Fibroblast of skin of left quadriceps (primary cell): ENCODE measurements at regions not wholly inside any gene's neighbourhood (a gene's known extent, or its start where the extent isn't known, plus 50 kb on each side); places are given as distances from the start of the nearest gene placed in this dataset.
"Not testable (repeated sequence)": the region's sequence is repeated elsewhere in the genome, so short reads cannot be mapped to it uniquely, and the experiment has no call there.

Experiments
- DNase-seq, 2 experiments: peaks; one replicate each; pipeline ENCODE4 v3.0.0-alpha.2; 2013; ENCODE audit warnings: low read depth in 2 of 2

DNA sequence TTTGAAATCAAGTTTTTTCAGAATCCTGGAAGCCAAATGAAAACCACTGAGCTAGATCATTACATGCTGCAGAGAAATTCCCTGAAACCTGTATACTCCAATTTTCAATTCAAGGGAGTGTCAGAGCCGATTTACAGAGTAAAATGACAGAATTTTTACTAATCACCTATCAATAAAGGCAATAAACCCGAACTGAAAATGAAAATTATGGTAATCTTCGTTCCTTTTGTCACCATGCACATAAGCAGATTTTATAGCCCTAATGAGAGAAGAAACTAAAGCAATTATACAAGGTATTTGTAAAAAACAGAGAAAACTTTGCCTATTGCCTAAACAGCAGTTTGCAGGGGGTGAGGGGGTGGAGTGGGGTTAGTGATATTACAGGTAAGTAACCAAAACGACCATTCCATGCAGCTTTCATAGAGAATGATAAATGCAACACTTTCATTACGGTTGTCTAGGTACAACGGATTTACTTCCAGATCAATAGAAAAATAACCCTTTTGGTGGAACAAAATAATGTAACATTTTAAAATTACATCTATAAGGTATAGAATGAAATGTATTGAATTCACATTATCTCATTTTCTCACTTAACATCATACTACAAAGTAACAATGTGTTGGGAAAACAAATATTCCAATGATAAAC, 115.2 kb upstream of the BEND6 start:
- no peak for DNase-seq

DNA sequence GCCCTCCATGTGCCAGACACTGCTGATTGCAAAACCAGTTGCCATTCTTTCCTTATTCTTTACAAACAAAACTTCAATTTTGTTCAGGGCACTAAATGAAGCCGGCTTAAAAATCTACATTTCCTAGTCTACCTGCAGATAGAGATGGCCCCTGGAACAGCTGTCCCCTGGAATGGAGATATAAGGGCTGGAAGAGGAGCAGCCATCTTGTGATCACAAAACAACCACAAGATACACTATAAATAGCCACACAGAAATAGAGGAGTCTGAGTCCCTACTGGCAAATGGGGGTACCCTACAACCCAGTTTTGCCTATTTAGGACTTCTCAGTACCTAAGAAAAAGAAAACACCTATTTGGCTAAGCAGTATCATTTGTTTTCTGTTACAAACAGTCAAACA, 115.9 kb upstream of the BEND6 start:
- DNase-seq, result no peak

DNA sequence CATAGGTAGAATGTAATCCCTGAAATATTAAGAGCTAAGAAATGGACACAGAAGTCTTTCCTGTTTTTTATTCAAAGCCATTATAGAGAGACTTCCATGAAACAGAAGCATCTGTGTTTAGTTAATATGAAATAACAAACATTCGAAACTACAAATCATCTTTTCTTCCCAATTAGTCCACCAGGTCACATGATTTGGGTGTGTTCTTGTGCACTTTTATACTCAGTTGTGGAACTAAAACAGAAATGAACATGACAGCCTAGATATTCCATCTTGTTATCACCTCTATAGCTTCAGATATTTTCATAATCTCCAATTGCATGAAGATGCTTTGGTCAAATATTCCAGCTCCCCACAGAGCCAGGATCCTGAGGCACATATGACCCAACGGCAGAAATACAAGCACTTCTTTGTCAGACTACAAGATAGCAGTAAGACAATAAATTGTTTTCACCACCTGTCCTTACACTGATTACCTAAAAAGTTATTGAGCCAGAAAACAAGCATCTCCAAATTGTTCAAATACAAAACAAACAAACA, 116.8 kb upstream of the BEND6 start:
- DNase-seq, result no peak

DNA sequence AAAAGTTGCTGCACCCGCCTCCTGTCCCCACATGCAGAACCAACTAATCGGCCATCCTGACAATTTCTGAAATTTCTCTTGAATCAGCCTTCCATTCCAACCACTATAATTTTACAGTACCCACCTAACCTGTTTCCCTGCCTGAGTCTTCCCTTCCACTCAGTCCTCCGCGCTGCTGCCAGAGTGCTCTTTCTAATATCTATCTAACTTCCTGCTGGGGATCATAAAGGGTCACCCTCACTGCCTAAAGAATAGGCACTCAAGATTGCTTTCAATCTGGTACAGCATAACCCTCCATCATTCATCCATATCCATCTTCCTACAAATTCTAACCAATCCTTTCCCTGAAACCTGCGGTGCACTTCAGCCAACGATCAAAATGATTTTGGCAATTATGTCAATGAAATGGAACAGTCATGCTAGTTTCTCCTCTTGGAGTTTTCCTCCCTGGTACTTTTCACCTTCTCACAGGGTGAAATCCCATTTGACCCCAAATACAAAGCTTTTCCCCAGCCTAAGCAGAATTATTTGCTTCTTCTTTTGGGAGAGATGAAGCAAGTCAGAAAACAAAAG, 117.5 kb upstream of the BEND6 start:
- DNase-seq, result no peak

DNA sequence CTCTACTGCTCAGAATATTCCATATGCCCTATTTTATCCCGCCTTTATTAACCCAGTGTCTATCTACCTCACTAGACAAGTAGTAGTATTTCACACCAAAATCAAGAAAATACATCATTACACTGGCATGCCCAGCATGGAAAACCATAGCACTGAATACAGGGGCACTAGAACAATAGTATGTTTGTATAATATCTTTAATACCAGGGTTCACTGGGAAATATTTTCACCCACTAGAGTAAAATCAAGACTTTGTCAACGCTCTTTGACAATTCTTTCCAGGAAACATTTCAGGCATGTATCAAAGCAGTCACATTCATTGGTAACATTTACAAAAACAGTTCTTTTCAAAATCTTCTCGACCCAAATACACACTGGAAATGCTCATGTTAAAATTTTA, 119.3 kb upstream of the BEND6 start:
- DNase-seq, result no peak

DNA sequence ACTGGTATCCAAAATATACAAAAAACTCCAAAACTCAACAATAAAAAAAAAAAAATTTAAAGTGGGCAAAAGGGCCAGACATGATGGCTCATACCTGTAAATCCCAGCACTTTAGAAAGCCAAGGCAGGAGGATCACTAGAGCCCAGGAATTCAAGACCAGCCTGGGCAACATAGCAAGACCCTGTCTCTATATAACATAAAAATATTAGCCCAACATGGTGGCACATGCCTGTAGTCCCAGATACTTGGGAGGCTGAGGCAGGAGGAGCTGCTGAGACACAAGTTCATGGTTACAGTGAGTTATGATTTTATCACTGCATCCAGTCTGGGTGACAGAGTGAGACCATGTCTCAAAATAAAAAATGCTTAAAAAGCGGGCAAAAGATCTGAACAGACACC, 121.0 kb upstream of the BEND6 start:
- DNase-seq, result no peak

DNA sequence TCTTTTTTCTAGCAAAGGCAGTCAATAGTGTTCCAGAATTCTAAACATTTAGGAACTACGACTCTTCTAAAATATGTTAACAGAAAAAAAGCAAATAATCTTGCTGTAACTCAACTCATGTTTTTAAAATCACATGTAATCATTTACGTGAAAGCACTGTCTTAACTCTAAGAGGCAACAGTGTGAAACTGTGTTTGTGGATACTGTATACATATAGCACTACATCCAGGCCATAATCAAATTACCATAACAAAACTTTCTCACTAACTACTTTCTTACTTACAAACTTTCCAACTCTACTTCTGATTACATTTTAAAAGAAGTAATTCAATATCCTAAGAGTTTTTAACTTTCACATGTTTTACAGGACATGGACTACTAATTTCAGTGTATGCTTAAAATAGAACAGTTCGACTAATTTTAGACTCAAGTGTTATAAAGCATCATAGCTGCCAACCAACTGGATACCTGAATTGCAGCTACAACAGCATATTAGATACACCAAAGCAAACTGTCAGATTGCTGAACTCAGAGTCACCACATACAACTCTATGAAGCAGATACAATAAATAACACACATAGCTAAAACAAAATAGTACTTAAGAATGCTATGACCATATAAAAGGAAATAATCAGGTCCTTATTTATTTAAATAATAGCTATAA, 121.6 kb upstream of the BEND6 start:
- DNase-seq, result no peak

DNA sequence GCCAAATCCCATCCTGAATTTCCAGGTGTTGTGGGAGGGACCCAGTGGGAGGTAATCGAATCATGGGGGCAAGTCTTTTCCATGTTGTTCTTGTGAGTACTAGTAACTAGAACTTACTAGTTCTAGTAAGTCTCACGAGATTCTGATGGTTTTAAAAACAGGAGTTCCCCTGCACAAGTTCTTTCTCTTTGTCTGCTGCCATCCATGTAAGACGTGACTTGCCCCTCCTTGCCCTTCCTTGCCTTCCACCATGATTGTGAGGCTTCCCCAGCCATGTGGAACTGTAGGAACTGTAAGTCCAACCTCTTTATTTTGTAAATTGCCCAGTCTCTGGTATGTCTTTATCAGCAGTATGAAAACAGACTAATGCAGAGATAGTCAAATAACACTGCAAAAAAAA, 122.7 kb upstream of the BEND6 start:
- DNase-seq, result no peak

DNA sequence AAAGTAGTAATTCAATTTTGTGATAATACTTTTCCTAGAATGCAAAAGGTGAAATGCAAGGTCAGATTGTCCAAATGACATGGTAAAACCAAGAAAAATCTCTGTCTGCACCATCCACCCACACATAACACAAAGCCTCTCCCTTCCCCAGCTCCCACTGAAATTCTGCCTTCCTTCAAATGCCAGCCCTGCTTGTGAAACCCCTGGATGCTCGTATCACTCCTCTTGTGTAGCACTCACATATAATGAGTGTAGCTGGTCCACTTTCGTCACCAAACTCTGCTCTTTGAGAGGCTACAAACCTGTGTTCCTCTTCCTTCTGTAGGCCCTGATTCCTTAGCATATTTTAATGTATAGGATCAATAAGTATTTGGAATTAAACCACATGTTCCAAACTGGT, 123.6 kb upstream of the BEND6 start:
- DNase-seq, result no peak

DNA sequence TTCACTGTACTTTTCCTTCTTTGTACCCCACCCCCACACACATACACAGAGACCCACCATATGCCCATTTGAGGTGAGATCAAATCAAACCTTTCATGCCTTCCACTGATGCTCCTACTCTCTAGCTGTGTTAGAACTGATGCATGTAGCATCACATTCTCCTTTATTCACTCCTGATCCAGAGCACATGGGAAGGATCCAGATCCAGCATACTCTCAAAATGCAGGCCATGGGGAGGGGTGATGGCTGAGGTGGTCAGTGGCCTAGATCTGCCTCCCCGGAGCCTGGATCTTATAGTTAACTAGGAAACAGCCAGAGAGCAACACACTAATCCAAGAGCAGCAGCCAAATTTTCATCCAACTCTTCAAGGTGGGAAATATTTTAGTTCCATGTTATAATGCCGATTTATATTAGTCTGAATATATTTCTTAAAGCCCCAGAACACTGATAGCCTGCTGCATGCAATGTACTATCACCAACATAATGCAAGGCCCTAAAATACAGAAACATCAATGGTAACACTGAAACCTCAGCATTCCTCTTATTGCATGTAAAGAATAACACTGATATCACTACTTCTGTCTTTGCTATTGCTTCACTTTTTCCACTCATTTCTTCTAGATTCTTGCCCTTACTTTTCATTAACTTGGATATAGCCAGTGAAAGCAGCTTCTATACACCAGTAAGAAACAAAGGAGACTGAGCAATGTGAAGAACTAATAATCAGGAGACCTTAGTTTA, 126.8 kb upstream of the BEND6 start:
- DNase-seq, result no peak

DNA sequence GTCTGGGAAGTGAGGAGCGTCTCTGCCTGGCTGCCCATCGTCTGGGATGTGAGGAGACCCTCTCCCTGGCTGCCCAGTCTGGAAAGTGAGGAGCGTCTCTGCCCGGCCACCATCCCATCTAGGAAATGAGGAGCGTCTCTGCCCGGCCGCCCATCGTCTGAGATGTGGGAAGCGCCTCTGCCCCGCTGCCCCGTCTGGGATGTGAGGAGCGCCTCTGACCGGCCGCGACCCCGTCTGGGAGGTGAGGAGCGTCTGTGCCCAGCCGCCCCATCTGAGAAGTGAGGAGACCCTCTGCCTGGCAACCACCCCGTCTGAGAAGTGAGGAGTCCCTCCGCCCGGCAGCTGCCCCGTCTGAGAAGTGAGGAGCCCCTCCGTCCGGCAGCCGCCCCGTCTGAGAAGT, 130.5 kb upstream of the BEND6 start:
- DNase-seq, result not testable (repeated sequence)

DNA sequence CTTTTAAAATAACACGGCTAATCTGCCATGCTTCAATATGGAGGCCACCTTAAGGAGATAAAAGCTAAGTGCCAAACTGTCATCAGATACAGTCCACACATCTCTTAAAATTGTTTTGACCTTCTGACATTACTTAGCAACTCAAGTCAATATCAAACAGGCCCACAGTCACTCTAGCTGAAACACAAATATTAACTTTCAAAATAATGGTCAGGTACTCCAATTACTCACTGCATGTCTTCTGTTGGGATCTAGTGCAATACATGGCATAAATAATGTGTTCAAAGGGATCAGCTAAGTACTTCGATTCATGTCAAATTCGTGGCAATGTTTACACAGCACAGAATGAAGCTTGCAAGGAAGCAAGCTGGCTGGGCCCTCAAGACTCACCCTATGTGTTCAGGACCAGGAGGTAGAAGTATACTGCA, 133.9 kb upstream of the BEND6 start:
- DNase-seq, result no peak

DNA sequence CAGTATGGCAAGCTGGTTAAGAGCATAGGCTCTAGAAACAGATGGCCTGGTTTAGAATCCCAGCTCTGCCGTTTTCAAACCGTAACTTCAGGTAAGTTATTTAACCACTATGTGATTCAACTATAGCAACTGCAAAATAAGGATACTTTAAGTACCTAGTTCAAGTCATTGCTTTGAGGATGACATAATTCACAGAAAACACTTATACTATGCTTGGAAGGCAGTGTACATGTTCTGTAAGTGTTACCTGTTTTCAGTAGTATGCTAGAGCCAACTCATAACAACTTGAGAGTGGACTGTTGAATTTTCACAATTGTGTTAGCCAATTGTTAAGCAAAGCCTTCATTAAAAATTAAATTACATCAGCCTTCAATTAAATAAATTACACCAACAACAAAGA, 134.8 kb upstream of the BEND6 start:
- no peak for DNase-seq

DNA sequence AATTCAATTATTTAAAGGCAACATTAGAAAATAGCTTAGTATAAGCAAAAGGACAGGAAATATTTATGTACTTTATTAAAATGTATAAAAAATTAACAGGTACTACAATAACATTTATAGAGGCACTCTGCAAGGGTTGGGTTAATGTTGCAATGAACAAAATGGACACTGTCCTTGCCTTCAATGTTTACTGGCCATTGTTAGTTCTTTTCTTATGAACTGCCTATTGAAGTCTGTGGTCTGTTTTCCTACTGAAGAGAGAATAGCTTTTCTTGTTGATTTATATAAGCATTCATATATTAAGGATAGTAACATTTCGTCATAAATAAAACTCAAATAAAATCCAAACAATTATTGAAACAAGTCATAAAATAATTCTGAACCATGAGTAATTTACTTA, 135.3 kb upstream of the BEND6 start:
- DNase-seq, result no peak

DNA sequence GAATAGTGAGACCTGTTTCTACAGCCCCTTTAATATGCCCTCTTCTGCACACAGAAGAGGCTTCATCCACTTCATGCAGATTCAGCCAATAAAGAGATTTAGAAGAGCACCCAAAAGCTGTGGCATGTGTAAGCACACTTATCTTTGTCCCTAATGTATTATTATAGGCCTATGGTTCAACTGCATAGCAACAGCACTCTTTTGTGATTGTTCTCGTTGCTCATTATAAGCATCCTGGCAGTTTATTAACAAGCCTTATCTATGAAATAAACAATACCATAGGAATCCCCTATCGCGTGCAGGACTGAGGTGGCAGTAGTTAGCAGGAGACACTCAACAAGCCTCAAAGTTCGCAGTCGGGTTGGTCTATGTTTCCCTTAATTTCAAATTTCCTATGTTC, 138.5 kb upstream of the BEND6 start:
- DNase-seq, result no peak

DNA sequence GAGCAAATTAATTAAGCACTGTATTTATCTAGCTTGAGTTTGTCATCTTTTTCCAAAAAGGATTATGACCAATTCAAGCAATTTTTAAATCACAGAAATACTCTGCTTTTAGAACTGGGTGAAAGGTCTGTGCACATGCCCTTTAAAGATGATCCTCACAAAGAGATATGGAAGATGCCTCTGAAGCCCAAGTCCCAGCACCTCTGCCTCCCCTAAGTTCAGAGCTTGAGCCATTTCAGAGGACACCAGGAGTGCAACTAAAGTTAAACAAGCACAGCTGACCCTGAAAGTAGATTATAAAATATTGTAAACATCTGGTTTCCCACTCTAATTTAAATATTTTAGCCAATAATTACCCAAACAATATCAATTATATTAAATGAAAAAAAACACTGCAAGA, 139.5 kb upstream of the BEND6 start:
- no peak for DNase-seq

DNA sequence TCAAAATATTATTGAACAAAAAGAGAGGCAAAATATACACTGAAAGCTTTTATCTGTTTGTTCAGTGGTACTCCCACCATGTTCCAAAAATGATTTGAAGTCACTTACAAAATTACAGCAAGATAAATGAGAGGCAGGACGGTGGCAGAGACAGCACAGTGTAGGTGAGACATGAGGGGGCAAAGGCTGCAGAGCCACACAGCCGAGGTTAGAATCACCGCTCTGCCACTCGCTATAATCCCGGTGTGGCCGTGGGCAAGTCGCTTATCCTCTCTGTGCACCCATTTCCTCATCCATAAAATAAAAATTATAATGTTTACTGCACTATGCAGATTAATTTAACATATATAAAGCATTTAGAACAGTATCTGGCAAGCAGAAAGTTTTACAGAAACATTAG, 140.1 kb upstream of the BEND6 start:
- no peak for DNase-seq

DNA sequence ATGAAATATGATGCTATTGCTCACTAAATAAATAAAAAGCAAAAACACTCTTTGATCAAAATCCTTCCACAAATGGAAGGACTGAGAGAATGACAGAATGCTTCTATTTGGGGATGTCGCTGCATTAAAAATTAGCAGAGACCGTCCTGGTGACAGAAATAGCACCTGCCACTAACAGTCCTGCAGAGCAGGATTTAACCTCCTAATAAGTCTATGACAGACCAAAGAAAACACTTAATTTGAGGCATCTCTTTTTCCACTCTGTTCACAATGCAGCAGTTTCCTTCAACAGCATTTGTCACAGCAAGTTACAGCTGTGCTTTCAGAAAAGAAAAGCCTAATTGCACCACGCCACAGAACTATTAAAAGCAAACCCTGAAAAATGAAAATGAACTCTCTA, 140.6 kb upstream of the BEND6 start:
- no peak for DNase-seq

DNA sequence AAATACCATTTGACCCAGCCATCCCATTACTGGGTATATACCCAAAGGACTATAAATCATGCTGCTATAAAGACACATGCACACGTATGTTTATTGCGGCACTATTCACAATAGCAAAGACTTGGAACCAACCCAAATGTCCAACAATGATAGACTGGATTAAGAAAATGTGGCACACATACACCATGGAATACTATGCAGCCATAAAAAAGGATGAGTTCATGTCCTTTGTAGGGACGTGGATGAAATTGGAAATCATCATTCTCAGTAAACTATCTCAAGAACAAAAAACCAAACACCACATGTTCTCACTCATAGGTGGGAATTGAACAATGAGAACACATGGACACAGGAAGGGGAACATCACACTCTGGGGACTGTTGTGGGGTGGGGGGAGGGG, 142.1 kb upstream of the BEND6 start:
- not testable (repeated sequence) for DNase-seq

DNA sequence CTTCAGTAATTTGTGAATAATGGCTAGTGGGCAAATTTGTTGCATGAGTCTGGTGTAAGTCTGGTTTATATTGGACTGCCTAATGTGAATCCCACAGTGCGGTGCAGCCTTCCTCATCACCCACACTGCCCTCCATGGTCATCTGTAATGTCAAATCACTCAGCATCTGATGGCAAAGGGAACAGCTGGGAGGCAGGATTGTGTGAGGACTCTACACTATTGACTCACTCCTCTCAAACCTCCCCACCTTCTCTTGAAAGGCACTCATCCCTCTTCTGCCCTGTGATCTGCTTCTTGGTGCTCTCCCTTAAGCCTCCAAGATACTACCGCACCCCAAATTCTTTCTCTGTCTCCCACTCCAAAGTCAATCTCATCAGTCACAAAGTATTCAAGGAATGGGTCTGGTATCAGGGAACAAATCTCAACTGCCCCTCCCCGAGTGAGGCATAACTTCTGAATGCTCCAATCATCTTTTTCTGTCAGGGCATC, 146.0 kb upstream of the BEND6 start:
- no peak for DNase-seq

DNA sequence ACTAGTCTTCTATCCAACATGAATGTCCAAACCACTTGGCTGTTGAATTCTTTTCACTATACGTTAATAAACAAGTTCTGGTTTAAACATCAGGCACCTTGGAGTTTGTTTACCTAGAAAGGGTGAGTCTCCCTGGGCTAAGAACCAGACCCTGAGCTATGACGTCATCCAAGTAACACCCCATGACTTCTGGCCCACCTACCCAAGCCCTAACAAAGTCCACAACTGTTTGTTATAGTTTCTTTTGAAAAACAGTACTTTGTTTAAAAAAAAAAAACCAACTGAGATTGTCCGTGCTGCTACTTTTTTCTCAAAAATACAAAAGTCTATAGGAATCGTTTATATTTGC, 146.9 kb upstream of the BEND6 start:
- no peak for DNase-seq

DNA sequence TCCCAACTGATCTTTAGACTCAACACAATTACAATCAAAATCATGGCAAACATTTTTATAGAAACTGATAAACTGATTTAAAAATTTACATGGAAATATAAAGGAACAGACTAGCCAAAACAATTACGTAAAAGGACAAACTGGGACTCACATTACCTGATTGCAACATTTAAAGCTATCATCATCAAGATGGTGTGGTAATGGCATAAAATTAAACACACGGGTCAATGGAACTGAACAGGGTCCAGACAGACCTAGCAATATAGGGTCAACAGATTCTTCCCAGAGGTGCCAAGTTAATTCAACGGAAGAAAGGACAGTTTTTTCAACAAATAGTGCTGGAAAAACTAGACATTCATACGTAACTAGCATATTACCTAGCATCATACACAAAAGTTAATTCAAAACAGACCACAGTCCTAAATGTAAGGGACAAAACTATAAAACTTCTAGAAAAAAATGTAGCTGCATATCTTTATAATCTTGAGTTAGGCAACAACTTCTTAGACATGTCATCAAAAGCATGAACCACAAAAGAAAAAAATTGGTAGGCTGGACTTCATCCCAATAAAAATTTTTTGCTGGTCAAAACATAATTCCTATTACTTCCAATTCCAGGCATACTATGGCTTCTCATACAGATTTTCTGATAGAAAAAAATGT, 147.4 kb upstream of the BEND6 start:
- no peak for DNase-seq
